ENCODE measurements at regions not wholly inside any gene's neighbourhood (a gene's known extent, or its start where the extent isn't known, plus 50 kb on each side); places are given as distances from the start of the nearest gene placed in this dataset.

DNA sequence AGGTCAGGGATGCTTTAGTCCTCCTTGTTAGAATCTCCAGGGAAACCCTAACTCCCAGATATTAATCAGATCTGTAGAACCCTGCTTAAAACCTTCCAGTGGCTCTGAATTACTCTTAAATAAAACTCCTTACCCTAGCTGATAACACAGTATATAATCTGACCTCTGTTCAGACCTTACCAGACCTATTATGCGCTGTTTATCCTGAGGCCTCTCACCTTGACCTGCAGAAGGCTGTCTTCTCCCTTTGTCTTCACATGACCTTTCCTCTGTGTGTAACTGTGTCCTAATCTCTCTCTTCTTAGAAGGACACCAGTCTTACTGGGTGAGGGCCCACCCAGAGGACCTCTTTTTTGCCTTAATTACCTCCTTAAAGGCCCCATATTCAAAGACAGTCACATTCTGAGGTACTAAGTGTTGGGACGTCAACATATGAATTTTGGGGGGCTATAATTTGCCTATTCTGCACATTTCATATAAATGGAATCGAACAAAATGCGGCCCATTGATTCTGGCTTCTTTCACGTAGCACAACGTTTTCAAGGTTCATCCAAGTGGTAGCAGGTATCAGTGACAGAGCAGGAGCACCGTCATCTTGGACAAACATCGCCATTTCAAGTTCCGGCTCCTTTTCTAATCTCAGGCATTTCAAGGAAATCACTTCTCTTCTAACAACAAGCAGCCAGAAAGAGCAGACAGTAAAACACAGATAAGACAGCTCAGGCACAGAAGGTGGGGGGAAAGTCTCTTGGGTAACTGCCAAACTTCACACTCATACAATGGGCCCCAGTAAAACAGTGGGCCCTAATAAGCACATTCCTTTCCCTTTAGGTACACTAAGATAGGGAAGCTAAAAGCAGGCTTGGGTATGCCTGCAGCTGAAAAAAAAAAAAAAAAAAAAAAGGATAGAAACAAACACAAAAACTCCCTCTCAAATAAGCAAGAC lies 200.2 kb upstream of the NUDT4 start:
- no peak for DNase-seq (ENCODE audit: low read depth)

- no peak for DNase-seq (ENCODE audit: low read depth)
These were observed 199.4 kb upstream of the NUDT4 start for GRCh38 chr12:93178154-93178878.

GRCh38 chr12:93179792-93180191 lies 197.9 kb upstream of the NUDT4 start:
- no peak for DNase-seq (ENCODE audit: low read depth)

DNA sequence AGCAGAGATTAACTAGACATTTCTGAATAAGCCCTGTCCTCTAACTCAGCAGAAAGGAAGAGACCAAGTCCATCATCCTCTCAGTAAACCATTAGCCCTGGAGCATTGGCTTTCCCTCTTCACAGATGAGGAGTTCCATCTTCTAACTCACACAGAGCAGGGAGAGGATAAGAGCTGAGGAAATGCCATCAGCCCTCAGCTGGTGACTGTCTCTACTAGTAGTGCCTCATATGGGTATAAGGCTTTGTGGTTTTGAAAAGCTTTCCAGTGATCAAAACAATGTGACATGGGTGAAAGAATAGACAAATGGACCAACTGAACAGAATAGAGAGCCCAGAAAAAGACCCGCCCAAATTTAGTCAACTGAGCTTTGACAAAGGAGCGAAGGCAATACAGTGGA lies 197.2 kb upstream of the NUDT4 start:
- no peak for DNase-seq (ENCODE audit: low read depth)

DNA sequence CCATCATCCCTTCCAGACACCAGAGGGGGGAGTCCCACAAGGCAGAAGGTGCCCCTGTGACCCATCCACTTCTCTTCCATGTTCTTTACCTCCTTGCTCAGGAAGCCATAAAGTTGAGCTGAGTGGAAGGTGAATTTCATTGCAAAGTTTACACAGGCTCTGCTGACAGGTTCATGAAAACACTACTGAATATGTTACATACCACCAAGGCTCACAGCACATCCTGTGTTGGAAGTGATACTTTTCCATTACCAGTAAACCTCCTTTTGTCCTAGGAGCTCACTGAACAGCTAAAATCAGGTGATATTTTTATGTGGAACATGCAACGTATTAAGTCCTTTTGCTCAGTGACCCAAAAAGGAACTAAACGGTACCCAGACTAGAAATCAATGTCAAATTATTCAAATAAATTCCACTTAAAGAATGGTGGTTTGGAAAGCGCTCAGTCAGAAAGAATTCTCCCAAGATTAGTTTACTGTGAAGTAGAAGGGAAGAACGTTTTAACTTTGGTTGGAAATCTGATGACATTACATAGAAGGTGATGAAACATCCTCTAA lies 196.2 kb upstream of the NUDT4 start:
- no peak for DNase-seq (ENCODE audit: low read depth)

DNA sequence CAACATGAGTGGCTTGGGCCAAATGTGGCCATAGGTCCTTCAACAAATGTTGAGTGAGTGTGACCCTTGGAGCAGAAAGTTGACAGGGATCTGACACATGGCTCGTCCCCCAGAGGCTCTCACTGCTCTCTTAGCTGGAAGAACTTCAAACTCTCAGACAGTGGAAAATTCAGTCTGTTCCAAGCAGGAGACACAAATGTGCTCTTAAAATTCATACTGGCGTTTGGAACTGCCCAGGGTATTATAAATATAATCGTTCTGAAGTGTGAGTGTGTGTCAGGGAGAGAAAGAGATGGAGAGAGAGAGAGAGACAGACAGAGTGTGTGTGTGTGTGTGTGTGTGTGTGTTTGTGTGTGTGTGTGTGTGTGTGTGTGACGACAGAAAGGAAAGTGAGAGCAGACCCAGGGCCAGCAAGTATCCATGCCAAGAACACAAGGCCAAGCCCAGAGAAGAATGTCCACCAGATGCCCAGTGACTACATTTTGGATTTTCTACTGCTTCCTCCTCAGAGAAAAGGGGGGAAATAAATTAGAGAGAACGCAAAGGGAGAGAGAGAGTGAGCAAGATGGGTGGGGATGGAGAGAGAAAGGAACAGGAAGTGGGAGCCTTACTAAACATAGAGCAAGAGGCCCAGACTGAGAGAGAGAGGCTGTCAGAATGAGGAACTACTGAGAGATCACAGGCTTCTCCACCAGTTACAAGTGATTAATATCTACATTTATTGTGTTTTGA lies 193.6 kb upstream of the NUDT4 start:
- no peak for DNase-seq (ENCODE audit: low read depth)

DNA sequence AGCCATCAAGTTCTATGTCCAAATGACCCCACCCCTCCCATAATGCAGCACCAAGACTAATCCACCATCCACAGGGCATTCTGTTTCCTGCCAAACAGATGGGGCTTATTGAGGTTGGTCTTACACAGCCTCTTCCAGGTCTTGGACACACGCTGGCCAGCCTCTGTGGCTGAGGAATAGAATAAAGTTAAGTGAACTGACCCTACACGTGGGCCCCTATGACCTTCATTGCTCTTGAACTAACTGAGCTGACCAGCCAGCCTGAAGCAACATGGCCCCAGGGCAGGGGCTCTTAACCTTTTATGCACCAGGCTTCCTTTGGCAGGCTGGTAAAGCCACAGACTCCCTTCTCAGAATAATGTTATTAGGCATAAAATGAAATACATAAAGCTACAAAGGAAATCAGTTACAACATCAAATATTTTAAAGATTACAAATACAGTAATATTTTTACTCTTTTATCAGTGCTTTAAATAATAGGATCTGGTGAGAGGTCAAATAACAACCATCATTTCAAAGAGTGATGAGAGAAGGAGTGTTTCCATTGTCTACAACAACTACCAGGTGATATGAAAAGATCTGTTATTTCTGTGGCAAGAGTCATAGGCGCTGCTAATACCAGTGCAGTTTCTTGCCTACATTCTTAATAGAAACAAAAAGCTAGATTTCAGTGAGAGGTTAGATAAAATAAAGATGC lies 192.9 kb upstream of the NUDT4 start:
- DNase-seq (ENCODE audit: low read depth), result no peak

DNA sequence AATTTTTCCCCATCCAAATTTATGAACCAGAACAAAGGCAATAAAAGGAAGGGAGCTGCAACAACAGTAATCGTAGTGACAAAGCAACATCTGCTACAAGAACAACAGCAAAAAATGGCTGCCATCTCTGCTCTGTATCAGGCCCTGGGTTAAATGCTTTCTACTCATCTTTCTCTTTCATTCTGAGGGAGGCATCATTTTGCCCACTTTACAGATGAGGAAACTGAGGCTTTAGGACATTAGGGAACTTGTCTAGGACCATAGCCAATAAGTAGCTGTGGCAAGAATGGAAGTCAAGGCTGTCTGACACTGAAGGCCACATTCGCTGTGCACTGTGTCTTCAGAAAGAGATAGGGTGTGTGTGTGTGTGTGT lies 192.4 kb upstream of the NUDT4 start:
- DNase-seq (ENCODE audit: low read depth), result no peak

DNA sequence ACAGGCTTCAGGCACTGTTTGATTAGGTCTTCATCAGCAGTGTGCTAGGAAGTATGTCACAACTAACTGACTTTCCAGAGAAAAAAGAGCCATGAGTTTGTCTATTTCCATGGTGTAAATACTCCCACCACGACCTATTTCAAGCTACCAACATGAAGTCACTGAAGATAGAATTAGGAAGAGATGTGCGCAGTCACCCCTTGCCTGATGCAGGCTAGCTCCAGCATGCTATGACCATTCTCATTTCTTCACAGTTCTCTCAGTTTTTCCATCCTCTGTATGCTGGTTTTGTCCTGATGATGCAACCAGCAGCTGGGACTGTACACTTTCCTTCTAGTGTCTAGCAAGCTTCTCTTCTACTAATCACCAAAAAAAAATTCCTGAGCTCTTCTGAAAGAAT lies 191.6 kb upstream of the NUDT4 start:
- DNase-seq (ENCODE audit: low read depth), result no peak

GRCh38 chr12:93186621-93187020 lies 191.1 kb upstream of the NUDT4 start:
- DNase-seq (ENCODE audit: low read depth), result no peak

DNA sequence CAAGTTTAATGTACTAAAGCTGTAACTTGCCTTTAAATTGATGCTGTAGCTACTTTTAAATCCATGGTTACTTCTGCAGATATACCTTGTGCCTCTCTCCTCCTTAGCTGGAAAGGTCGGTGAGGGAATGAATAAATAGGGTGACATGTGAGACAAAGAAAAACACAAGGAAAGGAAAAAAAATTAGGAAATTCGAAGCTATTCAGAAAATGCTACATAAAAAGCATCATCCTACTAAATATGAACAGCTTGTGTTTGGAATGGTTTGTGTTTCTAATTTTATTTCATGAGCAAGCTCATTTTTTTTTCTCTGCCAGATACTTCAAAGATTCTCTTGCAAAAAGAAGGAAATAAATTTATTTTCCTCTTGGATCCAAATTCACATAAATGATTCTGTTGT lies 186.3 kb upstream of the NUDT4 start:
- no peak for DNase-seq (ENCODE audit: low read depth)

DNA sequence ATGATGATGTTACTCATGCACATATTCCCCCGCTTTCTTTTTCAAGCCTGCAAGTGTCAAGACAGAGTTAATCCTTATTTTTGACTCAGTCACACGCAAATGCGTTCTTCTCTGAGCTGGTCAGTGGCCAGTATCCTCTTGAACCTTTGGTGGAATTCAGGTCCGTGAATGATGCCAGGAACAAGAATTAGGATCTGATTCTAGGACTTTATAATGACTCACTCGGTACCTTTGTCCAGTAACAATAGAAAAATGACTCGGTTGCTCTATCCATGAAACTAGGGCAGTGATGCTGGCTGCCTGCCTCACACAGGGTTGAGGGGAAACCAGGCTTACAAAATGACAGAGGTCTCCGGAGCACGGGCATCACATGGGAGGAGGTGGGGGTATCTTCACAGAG lies 185.8 kb upstream of the NUDT4 start:
- no peak for DNase-seq (ENCODE audit: low read depth)

DNA sequence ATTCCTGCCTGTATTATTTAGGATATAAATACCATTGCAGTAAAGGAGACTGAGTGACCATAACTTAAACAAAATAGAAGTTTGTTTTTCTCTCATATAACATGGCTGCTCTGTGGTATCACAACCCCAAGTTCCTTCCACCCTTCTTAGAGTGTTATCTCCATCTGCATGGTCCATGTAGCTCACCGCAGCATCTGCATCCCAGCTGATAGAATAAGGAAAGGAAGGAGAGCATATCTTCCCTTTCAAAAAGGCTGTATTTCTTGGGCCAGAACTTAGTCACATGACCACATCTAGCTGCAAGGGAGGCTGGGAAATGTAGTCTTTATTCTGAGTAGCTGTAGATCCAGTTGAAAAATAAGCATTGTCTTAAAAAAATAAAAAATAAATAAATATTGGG lies 184.8 kb upstream of the NUDT4 start:
- DNase-seq (ENCODE audit: low read depth), result no peak

GRCh38 chr12:93195511-93195910 lies 182.2 kb upstream of the NUDT4 start:
- DNase-seq (ENCODE audit: low read depth), result no peak

- DNase-seq (ENCODE audit: low read depth), result no peak
These were observed 180.6 kb upstream of the NUDT4 start for GRCh38 chr12:93197067-93197593.

GRCh38 chr12:93198086-93198485 lies 179.6 kb upstream of the NUDT4 start:
- no peak for DNase-seq (ENCODE audit: low read depth)

DNA sequence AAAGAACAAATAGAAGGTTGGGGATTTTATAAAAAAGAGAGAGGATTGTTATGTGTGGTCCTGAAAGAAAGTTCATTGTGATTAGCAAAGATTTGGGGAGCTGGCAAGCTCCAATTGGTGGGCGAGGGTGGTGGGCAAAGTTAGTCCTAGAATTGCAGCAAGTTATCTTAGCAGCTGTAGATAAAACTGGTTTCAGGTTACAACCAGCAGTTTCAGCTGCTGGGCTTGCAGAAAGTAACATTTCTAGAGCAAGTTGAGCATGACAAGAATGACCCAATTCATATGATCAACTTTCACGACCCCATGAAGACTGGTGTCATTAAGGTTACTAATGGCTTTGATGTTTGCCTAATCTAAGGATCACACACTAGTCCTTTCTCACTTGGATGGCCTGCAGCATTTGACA lies 177.9 kb upstream of the NUDT4 start:
- no peak for DNase-seq (ENCODE audit: low read depth)

DNA sequence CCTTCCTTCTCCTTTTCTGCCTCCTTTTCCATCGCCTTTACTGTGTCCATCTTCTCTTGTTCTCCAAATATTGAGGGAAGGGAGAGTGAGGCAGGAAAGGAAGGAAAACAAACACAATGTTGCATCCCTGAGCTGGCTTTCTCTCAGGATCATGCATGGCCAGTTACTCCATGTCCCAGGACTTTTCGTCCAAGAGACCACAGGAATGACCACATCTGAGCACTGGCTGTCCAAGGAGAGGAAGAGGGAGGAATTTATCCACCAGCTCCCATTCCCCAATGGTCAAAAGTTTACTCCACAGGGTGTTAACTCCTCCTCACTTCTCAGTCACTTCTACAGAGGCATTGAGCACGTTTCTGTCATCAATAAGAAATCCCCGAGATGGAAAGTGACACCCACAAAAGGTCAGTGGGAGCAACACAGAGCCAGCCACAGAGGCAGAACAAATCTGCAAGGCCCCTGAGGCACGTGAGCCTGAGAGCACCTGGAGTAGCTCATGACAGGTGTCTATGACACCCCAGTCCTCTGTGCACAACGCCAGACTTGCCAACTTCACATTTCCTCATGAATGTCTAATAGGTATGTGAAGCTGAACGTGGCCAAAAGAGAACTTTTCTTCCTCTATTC lies 177.3 kb upstream of the NUDT4 start:
- DNase-seq (ENCODE audit: low read depth), result no peak

DNA sequence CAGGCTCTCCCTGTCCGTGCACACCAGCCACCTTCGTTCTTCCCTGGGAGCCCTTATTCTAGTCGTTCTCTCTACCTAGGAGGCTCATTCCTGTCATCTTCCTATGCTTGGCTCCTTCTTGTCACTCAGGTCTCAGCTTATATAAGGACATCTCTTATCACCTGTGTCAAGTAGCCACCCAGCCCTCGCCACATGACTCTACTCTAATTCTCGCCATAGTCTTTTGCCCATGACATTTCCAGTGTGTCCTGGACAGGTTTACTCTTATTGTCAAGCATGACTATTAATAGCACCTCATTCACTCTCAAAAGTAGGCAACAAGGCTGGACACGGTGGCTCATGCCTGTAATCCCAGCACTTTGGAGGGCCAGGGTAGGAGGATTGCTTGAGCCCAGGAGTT lies 175.7 kb upstream of the NUDT4 start:
- DNase-seq (ENCODE audit: low read depth), result no peak

- DNase-seq (ENCODE audit: low read depth), result no peak
These were observed 175.0 kb upstream of the NUDT4 start for GRCh38 chr12:93202688-93203087.

DNA sequence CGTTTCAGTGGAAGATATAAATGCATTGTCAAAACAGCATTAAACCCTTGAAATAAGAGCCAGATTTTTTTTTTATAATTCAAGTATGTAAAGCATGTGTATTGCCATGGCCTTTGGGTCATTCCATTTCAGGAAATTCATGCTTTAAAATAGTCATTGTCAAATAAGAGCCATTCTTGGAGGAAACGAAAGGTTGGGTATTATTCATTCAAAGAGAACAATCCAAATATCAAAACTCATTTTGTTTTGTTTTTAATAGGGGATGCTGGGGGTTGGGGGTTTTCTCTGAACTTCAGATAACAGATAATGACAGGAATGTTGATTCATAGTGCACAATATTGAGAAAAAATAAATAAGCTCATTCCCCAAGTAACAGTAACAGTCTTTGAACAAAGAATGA lies 174.4 kb upstream of the NUDT4 start:
- DNase-seq (ENCODE audit: low read depth), result no peak

Data from stimulated activated CD8-positive, alpha-beta memory T cell treated with anti-CD3 and anti-CD28 coated beads, Interleukin-12 subunit alpha, Interleukin-12 subunit beta, amount 100 ng/mL, for 1 hour (primary cell).